ENCODE measurements at regions not wholly inside any gene's neighbourhood (a gene's known extent, or its start where the extent isn't known, plus 50 kb on each side); places are given as distances from the start of the nearest gene placed in this dataset.

GRCh38 chr12:107337346-107338095 is 244.2 kb upstream of the CRY1 start:
- no peak overlapping the region for H3K27ac ChIP-seq (ENCODE audit: low read depth, low read length)
- H3K4me3 ChIP-seq (ENCODE audit: low read depth in 1 of 2, low read length in 2 of 2): no peak overlapping the region

GRCh38 chr12:107339487-107339886 is 246.1 kb upstream of the CRY1 start:
- H3K4me3 ChIP-seq (ENCODE audit: low read depth in 1 of 2, low read length in 2 of 2): no peak overlapping the region
- no peak overlapping the region for H3K27ac ChIP-seq (ENCODE audit: low read depth, low read length)
- H3K4me1 ChIP-seq (ENCODE audit: control insufficient read depth in 1 of 2, insufficient read depth in 2 of 2, low read length in 2 of 2): no peaks in the 10 kb centered on the region
- H3K36me3 ChIP-seq (ENCODE audit: control insufficient read depth in 1 of 2, insufficient read depth in 2 of 2, low read length in 2 of 2): no peaks in the 10 kb centered on the region
- no peak overlapping the region for H3K9ac ChIP-seq (ENCODE audit: low read depth in 1 of 2, low read length in 2 of 2)
- H3K9me3 ChIP-seq (ENCODE audit: control insufficient read depth in 1 of 2, low read length in 2 of 2): no peaks in the 10 kb centered on the region
- no peaks in the 10 kb centered on the region for H3K27me3 ChIP-seq (ENCODE audit: control insufficient read depth in 1 of 2, insufficient read depth in 2 of 2, low read length in 2 of 2)

More at GRCh38 chr12:107337346-107338095, 244.2 kb upstream of the CRY1 start:
- no peaks in the 10 kb centered on the region for H3K36me3 ChIP-seq (ENCODE audit: control insufficient read depth in 1 of 2, insufficient read depth in 2 of 2, low read length in 2 of 2)
- no peaks in the 10 kb centered on the region for H3K27me3 ChIP-seq (ENCODE audit: control insufficient read depth in 1 of 2, insufficient read depth in 2 of 2, low read length in 2 of 2)
- H3K4me1 ChIP-seq (ENCODE audit: control insufficient read depth in 1 of 2, insufficient read depth in 2 of 2, low read length in 2 of 2): no peaks in the 10 kb centered on the region
- no peaks in the 10 kb centered on the region for H3K9me3 ChIP-seq (ENCODE audit: control insufficient read depth in 1 of 2, low read length in 2 of 2)
- no peak overlapping the region for H3K9ac ChIP-seq (ENCODE audit: low read depth in 1 of 2, low read length in 2 of 2)

GRCh38 chr12:107339932-107340331 is 246.6 kb upstream of the CRY1 start:
- no peaks in the 10 kb centered on the region for H3K27me3 ChIP-seq (ENCODE audit: control insufficient read depth in 1 of 2, insufficient read depth in 2 of 2, low read length in 2 of 2)
- H3K36me3 ChIP-seq (ENCODE audit: control insufficient read depth in 1 of 2, insufficient read depth in 2 of 2, low read length in 2 of 2): no peaks in the 10 kb centered on the region
- H3K9ac ChIP-seq (ENCODE audit: low read depth in 1 of 2, low read length in 2 of 2): no peak overlapping the region
- no peak overlapping the region for H3K27ac ChIP-seq (ENCODE audit: low read depth, low read length)
- no peaks in the 10 kb centered on the region for H3K9me3 ChIP-seq (ENCODE audit: control insufficient read depth in 1 of 2, low read length in 2 of 2)
- no peaks in the 10 kb centered on the region for H3K4me1 ChIP-seq (ENCODE audit: control insufficient read depth in 1 of 2, insufficient read depth in 2 of 2, low read length in 2 of 2)
- no peak overlapping the region for H3K4me3 ChIP-seq (ENCODE audit: low read depth in 1 of 2, low read length in 2 of 2)

- Histone ChIP-seq H3K27me3 (ENCODE audit: control insufficient read depth in 1 of 2, insufficient read depth in 2 of 2, low read length in 2 of 2) (no peaks in the 10 kb centered on the region), H3K36me3 (ENCODE audit: control insufficient read depth in 1 of 2, insufficient read depth in 2 of 2, low read length in 2 of 2) (no peaks in the 10 kb centered on the region), H3K9me3 (ENCODE audit: control insufficient read depth in 1 of 2, low read length in 2 of 2) (no peaks in the 10 kb centered on the region), H3K4me1 (ENCODE audit: control insufficient read depth in 1 of 2, insufficient read depth in 2 of 2, low read length in 2 of 2) (no peaks in the 10 kb centered on the region), H3K4me3 (ENCODE audit: low read depth in 1 of 2, low read length in 2 of 2) (no peak overlapping the region), H3K27ac (ENCODE audit: low read depth, low read length) (no peak overlapping the region), H3K9ac (ENCODE audit: low read depth in 1 of 2, low read length in 2 of 2) (no peak overlapping the region)
Measured at GRCh38 chr12:107340898-107341297, 247.5 kb upstream of the CRY1 start.

- Histone ChIP-seq H3K27me3 (ENCODE audit: control insufficient read depth in 1 of 2, insufficient read depth in 2 of 2, low read length in 2 of 2) (no peaks in the 10 kb centered on the region), H3K27ac (ENCODE audit: low read depth, low read length) (no peak overlapping the region)
Measured at GRCh38 chr12:107344035-107344808, 250.9 kb upstream of the CRY1 start.

GRCh38 chr12:107347261-107347660 is 253.9 kb upstream of the CRY1 start:
- Histone ChIP-seq H3K36me3 (ENCODE audit: control insufficient read depth in 1 of 2, insufficient read depth in 2 of 2, low read length in 2 of 2) (no peaks in the 10 kb centered on the region), H3K4me3 (ENCODE audit: low read depth in 1 of 2, low read length in 2 of 2) (no peak overlapping the region), H3K27me3 (ENCODE audit: control insufficient read depth in 1 of 2, insufficient read depth in 2 of 2, low read length in 2 of 2) (no peaks in the 10 kb centered on the region), H3K27ac (ENCODE audit: low read depth, low read length) (no peak overlapping the region), H3K9ac (ENCODE audit: low read depth in 1 of 2, low read length in 2 of 2) (no peak overlapping the region), H3K4me1 (ENCODE audit: control insufficient read depth in 1 of 2, insufficient read depth in 2 of 2, low read length in 2 of 2) (no peaks in the 10 kb centered on the region), H3K9me3 (ENCODE audit: control insufficient read depth in 1 of 2, low read length in 2 of 2) (no peaks in the 10 kb centered on the region)

More at GRCh38 chr12:107344035-107344808, 250.9 kb upstream of the CRY1 start:
- H3K9me3 ChIP-seq (ENCODE audit: control insufficient read depth in 1 of 2, low read length in 2 of 2): no peaks in the 10 kb centered on the region
- H3K36me3 ChIP-seq (ENCODE audit: control insufficient read depth in 1 of 2, insufficient read depth in 2 of 2, low read length in 2 of 2): no peaks in the 10 kb centered on the region
- no peak overlapping the region for H3K4me3 ChIP-seq (ENCODE audit: low read depth in 1 of 2, low read length in 2 of 2)
- H3K9ac ChIP-seq (ENCODE audit: low read depth in 1 of 2, low read length in 2 of 2): no peak overlapping the region
- no peaks in the 10 kb centered on the region for H3K4me1 ChIP-seq (ENCODE audit: control insufficient read depth in 1 of 2, insufficient read depth in 2 of 2, low read length in 2 of 2)

- no peak overlapping the region for H3K9ac ChIP-seq (ENCODE audit: low read depth in 1 of 2, low read length in 2 of 2)
- no peak overlapping the region for H3K27ac ChIP-seq (ENCODE audit: low read depth, low read length)
- H3K4me3 ChIP-seq (ENCODE audit: low read depth in 1 of 2, low read length in 2 of 2): no peak overlapping the region
- H3K36me3 ChIP-seq (ENCODE audit: control insufficient read depth in 1 of 2, insufficient read depth in 2 of 2, low read length in 2 of 2): no peaks in the 10 kb centered on the region
- H3K9me3 ChIP-seq (ENCODE audit: control insufficient read depth in 1 of 2, low read length in 2 of 2): no peaks in the 10 kb centered on the region
- H3K4me1 ChIP-seq (ENCODE audit: control insufficient read depth in 1 of 2, insufficient read depth in 2 of 2, low read length in 2 of 2): no peaks in the 10 kb centered on the region
- no peaks in the 10 kb centered on the region for H3K27me3 ChIP-seq (ENCODE audit: control insufficient read depth in 1 of 2, insufficient read depth in 2 of 2, low read length in 2 of 2)
Measured at GRCh38 chr12:107349008-107349747, 255.8 kb upstream of the CRY1 start.

GRCh38 chr12:107349839-107350238 is 256.5 kb upstream of the CRY1 start:
- H3K9me3 ChIP-seq (ENCODE audit: control insufficient read depth in 1 of 2, low read length in 2 of 2): no peaks in the 10 kb centered on the region
- H3K9ac ChIP-seq (ENCODE audit: low read depth in 1 of 2, low read length in 2 of 2): no peak overlapping the region
- no peaks in the 10 kb centered on the region for H3K36me3 ChIP-seq (ENCODE audit: control insufficient read depth in 1 of 2, insufficient read depth in 2 of 2, low read length in 2 of 2)
- H3K4me3 ChIP-seq (ENCODE audit: low read depth in 1 of 2, low read length in 2 of 2): no peak overlapping the region
- no peak overlapping the region for H3K27ac ChIP-seq (ENCODE audit: low read depth, low read length)
- H3K4me1 ChIP-seq (ENCODE audit: control insufficient read depth in 1 of 2, insufficient read depth in 2 of 2, low read length in 2 of 2): no peaks in the 10 kb centered on the region
- H3K27me3 ChIP-seq (ENCODE audit: control insufficient read depth in 1 of 2, insufficient read depth in 2 of 2, low read length in 2 of 2): no peaks in the 10 kb centered on the region

GRCh38 chr12:107351109-107351508 is 257.8 kb upstream of the CRY1 start:
- H3K9me3 ChIP-seq (ENCODE audit: control insufficient read depth in 1 of 2, low read length in 2 of 2): no peaks in the 10 kb centered on the region
- H3K27me3 ChIP-seq (ENCODE audit: control insufficient read depth in 1 of 2, insufficient read depth in 2 of 2, low read length in 2 of 2): no peaks in the 10 kb centered on the region
- H3K9ac ChIP-seq (ENCODE audit: low read depth in 1 of 2, low read length in 2 of 2): no peak overlapping the region
- H3K36me3 ChIP-seq (ENCODE audit: control insufficient read depth in 1 of 2, insufficient read depth in 2 of 2, low read length in 2 of 2): no peaks in the 10 kb centered on the region
- H3K4me3 ChIP-seq (ENCODE audit: low read depth in 1 of 2, low read length in 2 of 2): no peak overlapping the region
- H3K4me1 ChIP-seq (ENCODE audit: control insufficient read depth in 1 of 2, insufficient read depth in 2 of 2, low read length in 2 of 2): no peaks in the 10 kb centered on the region
- H3K27ac ChIP-seq (ENCODE audit: low read depth, low read length): no peak overlapping the region

- no peak overlapping the region for H3K4me3 ChIP-seq (ENCODE audit: low read depth in 1 of 2, low read length in 2 of 2)
- H3K4me1 ChIP-seq (ENCODE audit: control insufficient read depth in 1 of 2, insufficient read depth in 2 of 2, low read length in 2 of 2): no peaks in the 10 kb centered on the region
- no peak overlapping the region for H3K9ac ChIP-seq (ENCODE audit: low read depth in 1 of 2, low read length in 2 of 2)
- H3K27ac ChIP-seq (ENCODE audit: low read depth, low read length): no peak overlapping the region
- H3K36me3 ChIP-seq (ENCODE audit: control insufficient read depth in 1 of 2, insufficient read depth in 2 of 2, low read length in 2 of 2): no peaks in the 10 kb centered on the region
- H3K9me3 ChIP-seq (ENCODE audit: control insufficient read depth in 1 of 2, low read length in 2 of 2): no peaks in the 10 kb centered on the region
- H3K27me3 ChIP-seq (ENCODE audit: control insufficient read depth in 1 of 2, insufficient read depth in 2 of 2, low read length in 2 of 2): no peaks in the 10 kb centered on the region
Measured at GRCh38 chr12:107351713-107352112, 258.4 kb upstream of the CRY1 start.

Data from duodenal mucosa (tissue), 2 donors.